22Rv1 (cell line): ENCODE measurements at regions not wholly inside any gene's neighbourhood (a gene's known extent, or its start where the extent isn't known, plus 50 kb on each side); places are given as distances from the start of the nearest gene placed in this dataset.

Experiments used
- H3K27ac ChIP-seq: fragments of 450-650 bp; 2 replicates; pipeline ENCODE4 v1.5.1; 2017
- ZFX ChIP-seq: fragments of 450-650 bp; IDR thresholded peaks from 2 replicates; pipeline ENCODE4 v1.6.1; 2017; ENCODE audit warnings: antibody characterized with exemption, borderline replicate concordance
- TF ChIP-seq, protein P1 (sequence below): fragments of 450-650 bp; IDR thresholded peaks from 2 replicates; pipeline ENCODE4 v1.5.1; 2017; ENCODE audit warnings: mild to moderate bottlenecking

DNA sequence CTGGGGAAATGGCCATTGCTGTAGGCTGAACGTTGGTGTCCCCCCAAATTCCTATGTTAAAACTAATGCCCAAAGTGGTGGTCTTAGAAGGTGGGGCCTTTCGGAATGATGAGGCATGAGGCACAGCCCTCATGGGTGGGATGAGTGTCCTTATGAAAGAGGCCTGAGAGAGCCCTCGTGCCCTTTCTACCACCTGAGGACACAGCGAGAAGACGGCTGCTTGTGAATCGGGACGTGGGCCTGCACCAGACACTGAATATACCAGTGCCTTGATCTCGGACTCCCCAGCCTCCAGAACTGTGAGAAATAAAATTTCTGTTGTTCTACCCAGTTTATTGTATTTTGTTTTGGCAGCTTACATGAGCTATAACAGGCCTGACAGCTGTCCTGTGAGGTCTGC lies 162.9 kb upstream of the B3GAT1 start:
- TF ChIP-seq ZFX: no peak
- TF ChIP-seq, protein P1, sequence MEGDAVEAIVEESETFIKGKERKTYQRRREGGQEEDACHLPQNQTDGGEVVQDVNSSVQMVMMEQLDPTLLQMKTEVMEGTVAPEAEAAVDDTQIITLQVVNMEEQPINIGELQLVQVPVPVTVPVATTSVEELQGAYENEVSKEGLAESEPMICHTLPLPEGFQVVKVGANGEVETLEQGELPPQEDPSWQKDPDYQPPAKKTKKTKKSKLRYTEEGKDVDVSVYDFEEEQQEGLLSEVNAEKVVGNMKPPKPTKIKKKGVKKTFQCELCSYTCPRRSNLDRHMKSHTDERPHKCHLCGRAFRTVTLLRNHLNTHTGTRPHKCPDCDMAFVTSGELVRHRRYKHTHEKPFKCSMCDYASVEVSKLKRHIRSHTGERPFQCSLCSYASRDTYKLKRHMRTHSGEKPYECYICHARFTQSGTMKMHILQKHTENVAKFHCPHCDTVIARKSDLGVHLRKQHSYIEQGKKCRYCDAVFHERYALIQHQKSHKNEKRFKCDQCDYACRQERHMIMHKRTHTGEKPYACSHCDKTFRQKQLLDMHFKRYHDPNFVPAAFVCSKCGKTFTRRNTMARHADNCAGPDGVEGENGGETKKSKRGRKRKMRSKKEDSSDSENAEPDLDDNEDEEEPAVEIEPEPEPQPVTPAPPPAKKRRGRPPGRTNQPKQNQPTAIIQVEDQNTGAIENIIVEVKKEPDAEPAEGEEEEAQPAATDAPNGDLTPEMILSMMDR: no peak

DNA sequence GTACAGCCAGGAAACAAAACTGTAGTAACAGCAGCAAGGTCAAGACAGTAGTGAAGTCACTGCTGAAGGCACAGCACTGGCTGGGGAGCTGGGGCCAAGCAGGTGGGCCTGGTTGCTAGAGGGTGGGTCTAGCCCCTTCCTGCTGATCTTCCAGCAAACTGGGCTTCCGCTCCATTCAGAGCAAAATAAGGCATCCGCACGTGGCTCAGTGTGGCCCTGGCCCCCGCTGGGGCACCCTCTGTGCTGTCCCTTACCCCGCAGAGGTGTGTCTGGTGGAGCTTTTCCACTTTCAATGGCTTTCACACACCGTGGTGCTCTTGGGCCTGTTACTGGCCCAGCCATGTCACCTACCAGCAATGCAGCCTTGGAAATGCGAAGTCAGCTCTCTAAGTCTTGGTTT lies 162.4 kb upstream of the B3GAT1 start:
- TF ChIP-seq, protein P1: no peak
- TF ChIP-seq ZFX: no peak
- no peak overlapping the region for H3K27ac ChIP-seq

More for the DNA sequence above, 162.9 kb upstream of the B3GAT1 start:
- no peak overlapping the region for H3K27ac ChIP-seq

DNA sequence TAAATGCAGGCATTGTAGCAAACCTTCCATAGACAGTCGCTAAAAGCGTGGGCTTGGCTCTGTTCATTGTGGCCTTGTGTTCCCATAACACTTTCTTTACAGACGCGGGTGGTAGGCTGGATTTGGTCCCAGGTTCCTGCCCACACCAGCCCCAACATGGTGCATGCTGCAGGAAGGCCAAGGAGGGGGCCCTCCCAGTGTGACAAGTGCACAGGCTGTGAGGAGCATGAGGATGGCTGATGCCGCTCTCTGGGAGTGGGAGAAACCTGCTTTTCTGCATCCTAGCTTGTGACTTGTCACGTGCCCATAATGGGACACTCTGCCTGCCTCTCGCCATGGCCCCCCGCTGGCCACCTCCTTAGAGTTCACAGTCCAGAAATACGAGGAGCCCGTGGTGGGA lies 161.8 kb upstream of the B3GAT1 start:
- TF ChIP-seq ZFX: no peak
- TF ChIP-seq, protein P1: no peak
- H3K27ac ChIP-seq: no peak overlapping the region

DNA sequence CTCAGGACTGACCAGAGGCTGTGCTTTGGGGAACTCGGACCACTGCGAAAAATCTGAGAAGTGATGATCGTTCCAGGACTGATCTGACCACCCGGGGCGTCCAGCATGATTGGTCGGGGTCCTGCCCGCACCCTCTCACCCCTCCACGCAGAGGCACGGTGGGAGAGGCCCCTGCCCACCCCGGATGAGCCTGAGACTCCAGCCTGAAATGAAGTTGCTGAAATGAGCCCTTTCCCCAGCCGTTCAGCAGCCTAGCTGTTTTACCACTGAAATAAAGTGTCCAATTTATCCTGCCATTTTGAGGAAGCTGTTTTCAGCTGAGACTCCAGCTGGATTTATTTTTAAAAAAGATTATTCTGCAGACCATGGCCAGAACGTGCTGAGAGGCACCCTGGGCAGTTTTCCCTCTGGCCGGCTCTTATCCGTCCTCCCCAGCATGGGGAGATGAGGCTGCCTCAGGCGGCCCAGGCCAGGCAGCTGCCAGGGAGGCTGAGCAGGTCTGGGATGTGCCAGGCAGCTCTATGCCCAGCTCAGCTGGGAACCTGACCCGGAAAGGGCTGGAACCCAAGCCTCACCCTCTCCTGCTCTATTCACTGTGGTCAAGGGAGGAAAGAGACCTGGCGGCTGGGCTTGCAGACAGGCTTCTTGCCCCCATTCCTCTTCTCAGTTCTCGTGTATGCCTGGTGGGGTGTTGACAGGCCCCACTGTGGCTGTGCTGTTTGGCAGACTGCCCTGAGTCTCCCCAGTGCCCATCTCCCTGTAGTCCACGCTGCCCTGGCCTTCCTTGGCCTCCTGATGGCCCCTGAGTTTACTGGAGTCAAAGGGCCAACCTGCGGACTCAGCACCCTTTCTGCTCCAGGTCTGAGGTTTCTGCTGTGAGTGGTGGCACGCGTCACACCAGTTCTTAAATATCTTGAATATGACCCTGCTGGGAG lies 161.0 kb upstream of the B3GAT1 start:
- TF ChIP-seq, protein P1: no peak
- no peak for TF ChIP-seq ZFX
- H3K27ac ChIP-seq: no peak overlapping the region

DNA sequence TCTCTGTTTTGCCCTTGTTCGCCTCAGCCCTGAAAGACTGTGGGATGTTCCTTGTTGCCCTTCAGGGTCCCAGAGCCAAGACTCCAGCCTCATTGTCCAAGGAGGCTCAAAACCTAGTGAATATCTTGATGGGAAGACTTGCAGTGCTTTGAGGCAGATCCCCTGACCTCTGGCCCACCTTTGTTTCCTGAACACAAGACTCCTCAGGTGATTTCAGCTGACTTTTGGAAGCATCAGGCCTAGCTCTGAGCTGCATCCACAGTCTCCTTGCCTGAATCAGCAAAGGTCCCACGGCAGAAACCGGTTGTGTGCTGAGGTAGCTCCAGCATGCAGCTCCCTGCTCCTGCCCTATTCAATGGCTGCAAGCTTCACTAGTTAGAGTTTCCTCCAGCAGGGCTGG lies 159.3 kb upstream of the B3GAT1 start:
- H3K27ac ChIP-seq: no peak overlapping the region
- no peak for TF ChIP-seq ZFX
- TF ChIP-seq, protein P1: no peak

DNA sequence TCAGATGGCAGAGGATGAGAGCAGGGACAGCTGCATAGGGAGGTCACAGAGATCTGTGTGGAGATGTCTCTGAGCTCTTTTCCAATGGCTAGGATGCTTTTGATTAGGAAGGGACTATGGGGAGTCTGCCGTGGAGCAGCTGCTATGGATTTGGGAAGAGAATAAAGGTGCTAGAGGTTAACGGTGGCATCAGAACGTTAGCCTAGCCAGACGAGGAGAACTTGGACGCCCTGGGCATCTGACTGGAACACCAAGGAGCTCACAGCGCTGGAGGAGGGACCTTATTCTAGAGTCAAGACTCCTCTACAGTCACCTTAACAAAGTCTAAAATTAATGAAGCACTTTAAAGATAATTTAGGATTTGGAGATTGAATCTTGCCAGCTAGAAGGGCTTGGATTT lies 157.2 kb upstream of the B3GAT1 start:
- no peak overlapping the region for H3K27ac ChIP-seq
- TF ChIP-seq ZFX: no peak
- TF ChIP-seq, protein P1: no peak

DNA sequence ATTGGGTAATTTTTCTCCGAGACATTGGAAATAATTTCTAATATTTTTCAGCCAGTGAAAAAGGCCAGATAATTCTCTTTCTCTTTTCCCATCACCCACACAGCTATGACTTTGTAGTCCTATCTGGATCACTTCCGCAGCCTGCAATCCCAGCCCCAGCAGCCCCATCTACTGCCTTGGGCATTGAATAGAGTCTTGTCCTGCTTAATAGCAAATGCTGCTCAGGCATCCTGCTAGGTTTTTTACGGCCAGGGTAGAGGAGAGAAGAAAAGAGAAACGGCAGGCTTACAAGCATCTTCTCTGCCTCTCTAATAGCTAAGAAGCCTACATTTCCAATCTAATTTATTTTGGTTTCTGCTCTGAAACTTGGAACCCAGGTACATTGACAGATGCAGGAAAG lies 154.3 kb upstream of the B3GAT1 start:
- no peak overlapping the region for H3K27ac ChIP-seq
- TF ChIP-seq ZFX: no peak
- TF ChIP-seq, protein P1: no peak
